HL-60 (cell line): ENCODE measurements at regions not wholly inside any gene's neighbourhood (a gene's known extent, or its start where the extent isn't known, plus 50 kb on each side); places are given as distances from the start of the nearest gene placed in this dataset.

Experiments used
- CTCF ChIP-seq: IDR thresholded peaks from one replicate; pipeline ENCODE4 v1.5.1; 2011; ENCODE audit warnings: low read length, control low read depth, inconsistent platforms; ENCODE audit not compliant: insufficient read depth
- GABPA ChIP-seq: IDR thresholded peaks from 2 replicates; pipeline ENCODE4 v1.6.1; 2012; ENCODE audit warnings: low read depth

GRCh38 chr4:31236639-31237173 lies 516.5 kb downstream of the PCDH7 start:
- TF ChIP-seq CTCF, result no peak
- no peak for TF ChIP-seq GABPA
